DMS 273 treated with DMSO at 0.1 percent for 48 hours (cell line): ENCODE measurements at regions not wholly inside any gene's neighbourhood (a gene's known extent, or its start where the extent isn't known, plus 50 kb on each side); places are given as distances from the start of the nearest gene placed in this dataset.

Source experiments
- DNase-seq: peaks from one replicate; lab custom pipeline; 2025; lab: John Stamatoyannopoulos, UW

DNA sequence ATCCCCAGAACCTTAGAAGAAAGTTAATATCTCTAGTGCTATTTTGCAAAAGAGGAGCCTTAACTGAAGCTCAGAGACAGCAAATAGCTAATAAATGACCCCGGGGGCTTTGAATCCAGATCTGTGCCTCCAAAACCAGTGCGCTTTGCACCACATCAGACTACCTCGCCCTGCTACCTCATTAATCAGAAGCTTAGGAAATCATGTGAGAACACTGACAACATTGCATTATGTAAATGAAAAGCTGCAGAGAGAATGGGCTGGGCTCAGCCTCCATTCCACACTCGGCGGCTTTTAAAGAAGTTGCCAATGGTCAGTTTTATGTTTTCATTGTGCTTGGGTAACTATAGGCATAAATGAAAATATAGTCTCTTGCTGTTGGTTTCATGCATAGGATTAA is 54.0 kb upstream of the STMND1 start:
- DNase-seq = no peak

DNA sequence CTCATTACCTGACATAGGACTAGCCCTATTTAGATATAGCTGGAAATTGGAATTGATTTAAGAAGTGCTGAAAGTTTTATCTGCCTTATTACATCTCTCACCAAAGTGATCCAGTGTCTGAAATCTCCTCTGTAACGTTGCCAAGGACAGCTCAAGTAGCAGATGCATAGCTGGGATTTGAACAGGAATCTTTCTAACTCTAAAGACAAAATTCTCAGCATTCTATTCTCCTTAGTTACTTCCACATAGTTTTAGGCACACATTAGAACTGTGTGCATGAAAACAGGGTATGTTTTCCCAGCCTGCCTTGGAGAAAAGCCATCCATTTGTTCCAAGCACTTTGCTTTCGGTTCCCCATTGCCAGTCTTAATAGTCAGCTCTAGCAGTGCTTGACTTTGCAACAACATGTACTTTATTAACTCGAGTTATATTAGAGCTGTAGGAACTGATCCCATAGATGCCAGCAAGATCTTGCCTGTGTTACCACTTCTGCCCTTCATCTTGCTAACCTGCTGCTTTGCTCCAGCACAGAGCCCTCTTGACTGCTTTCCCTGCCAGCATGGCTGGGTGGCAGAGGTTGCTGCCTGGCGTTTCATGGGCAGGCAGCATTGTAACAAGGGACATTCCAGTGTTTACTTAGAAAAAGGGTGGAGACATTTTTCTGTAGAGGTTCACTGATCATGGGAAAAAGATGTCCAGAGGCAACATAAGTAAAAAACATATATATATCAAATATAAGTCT is 56.1 kb upstream of the STMND1 start:
- DNase-seq = no peak

DNA sequence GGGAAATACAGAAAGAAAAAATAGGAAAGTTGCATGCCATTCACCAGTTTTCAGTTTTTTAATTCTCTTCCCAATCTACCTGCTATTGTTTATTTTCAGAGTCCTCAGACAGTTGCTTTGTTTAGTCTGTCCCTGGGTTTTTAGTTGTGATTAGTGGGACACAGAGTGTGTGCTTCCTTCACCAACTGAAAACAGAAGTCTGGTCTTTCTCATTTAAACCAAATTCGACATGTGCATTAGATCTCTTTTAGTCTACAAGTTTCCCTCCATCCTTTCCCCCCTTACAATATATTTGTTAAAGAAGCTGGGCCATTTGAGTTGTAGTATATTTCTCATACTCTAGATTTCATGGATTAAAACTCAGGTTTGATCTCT is 58.7 kb upstream of the STMND1 start:
- DNase-seq = no peak

DNA sequence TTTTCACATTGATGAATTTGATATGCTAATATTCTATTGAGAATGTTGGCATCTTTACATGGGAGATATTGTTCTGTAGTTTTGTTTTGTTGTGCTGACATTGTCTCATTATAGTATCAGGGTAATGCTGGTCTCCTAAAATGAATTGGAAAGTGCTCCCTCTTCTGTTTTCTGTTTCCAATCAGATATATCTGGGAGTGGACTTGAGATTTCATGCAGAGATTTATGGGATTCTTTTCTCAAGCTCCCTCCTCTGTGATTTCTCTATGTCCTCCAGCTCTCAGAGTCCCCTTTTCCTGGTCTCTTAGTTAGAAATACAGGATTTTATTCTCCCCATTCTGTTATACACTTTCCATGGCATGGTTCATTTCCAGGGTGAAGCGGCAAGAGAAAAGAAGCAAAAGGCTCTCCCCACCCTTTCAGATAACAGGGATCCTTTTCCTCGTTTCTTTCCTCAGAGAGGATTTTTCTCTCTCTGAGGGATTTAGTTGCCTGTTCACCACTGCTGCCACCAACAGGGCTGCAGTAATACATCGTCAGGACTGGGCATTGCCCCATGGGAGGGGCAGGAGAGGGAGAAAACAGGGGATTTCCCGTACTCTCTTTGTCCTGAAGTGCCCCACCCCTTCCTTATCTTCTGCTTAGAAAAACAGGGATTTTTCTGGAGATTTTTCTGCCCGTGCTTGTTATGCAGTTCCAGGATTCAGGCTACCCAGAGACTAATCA is 59.3 kb upstream of the STMND1 start:
- no peak for DNase-seq

- no peak for DNase-seq
Observed at GRCh38 chr6:17039266-17039665, 62.6 kb upstream of the STMND1 start.

DNA sequence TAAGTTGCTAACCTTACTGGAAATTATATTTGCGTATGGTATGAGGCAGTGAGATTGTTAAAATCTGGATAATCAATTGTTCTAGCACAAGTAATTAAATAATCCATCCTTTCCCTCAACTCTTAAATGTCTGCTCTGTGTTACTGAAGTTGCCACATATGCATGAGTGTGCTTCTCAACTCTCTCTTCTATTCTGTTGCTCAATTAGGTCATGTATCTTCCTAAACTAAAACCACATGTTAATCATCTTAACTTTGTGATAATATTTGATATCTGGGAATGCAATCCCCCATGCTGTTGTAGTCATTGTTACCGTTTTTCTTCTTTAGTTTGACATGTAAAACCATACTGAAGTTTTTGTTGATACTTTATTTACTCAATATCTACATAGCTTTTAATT is 63.5 kb upstream of the STMND1 start:
- no peak for DNase-seq

- no peak for DNase-seq
Observed at GRCh38 chr6:17036065-17036393, 65.8 kb upstream of the STMND1 start.

DNA sequence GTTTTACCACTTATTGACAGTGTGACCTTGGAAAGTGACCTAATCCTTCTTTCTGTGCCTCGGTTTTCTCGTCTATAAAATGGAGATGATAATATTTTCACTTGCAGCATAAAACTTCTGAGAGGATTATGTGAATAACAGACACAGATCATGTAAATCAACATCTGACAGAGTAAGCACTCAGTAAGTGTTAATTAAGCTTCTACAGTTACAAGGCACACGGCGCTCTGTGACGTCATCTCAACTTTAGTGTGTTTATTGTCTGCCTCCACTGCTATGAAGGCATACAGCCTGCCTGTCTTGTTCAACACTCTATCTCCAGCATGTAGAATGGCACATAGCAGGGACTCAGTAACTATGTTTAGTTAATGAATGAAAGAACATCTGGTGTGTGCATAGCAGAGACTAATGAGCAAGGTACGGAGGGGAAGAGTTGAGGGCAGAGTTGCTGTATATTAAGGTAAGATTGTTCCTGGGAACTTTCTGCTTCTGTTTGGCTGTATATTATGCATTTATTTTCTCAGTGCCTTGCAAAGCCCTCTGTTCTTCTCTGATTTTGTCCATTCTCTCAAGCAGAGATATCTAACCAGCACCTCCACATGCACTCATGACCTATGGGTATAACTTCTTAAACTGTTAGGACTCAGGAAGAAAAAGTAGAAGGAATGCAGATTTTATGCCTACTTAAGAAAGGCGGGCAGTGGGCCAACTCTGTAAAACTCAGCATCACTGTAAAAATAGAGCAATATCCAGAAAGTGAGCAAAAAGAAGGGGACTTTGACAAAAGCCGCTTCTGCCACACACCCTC is 66.4 kb upstream of the STMND1 start:
- peak; percentile 26 for DNase-seq

DNA sequence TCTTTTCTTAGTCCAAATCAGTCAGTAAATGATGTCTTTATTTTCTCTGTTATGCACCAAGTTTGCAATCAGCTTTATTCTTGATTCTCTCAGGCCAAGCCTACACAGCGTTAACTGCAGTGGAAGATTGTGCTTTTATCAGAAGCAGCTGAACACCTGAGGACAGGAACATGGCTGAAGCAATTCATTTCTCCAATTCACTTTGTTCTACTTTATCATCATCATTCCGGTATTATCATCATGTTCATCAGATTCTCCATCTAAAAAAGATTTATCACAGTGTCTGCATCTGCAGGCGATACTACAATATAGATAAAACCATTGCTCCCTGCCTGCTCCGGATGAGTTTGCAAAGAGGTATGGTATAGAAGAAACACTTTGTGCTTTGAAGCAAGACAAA is 68.1 kb upstream of the STMND1 start:
- DNase-seq = no peak

GRCh38 chr6:17032988-17033634 is 68.7 kb upstream of the STMND1 start:
- DNase-seq = no peak

DNA sequence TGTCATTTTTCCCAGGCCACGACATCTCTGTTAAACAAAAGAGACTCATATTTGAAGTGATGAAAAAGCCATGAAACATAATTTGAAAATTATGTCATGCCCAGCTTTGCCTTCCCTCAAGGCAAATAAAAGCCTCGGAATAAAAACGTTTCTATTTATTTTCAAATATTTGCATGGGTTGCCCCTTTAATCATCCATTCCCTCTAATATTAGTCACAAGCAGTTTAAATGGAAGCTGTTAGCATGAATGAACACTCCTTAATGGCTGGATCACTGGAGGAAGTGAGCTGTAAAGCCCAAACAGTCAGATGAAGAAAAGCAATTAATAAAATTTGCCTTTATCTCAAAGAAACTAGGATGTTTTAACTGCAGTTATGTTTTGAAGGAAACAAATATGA is 69.3 kb upstream of the STMND1 start:
- no peak for DNase-seq

DNA sequence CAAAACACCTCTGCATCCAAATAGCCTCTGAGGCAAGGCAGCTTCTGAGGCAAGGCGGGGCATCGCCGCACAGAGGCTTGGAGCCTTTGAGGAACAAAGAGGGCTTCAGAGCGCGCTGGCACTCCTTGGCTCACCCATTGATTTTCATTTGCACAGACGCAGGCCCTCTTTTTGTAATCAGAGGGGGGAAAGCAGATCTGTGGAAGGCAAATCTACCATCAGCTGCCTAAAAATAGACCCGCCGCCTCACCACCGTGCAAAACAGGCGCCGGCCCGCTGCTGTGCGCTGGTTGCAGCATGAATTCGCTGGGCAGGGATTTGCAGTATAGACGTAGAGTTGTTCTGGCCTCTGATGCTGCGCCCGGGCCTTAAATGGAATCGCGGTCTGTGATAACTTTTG is 69.9 kb upstream of the STMND1 start:
- no peak for DNase-seq

GRCh38 chr6:17027441-17027840 is 74.4 kb upstream of the STMND1 start:
- no peak for DNase-seq

DNA sequence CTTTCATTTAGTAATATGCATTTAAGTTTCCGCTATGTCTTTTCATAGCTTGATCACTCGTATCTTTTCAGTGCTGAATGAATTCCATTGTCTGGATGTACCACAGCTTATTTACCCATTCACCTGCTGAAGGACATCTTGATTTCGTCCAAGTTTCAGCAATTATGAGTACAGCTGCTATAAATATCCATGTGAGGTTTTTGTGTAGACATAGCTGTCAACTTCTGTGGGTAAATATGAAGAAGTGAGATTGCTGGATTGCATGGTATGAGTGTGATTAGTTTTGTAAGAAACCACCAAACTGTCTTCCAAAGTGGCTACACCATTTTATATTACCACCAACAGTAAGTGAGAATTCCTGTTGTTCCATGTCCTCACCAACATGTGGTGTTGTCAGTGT is 79.2 kb upstream of the STMND1 start:
- no peak for DNase-seq

DNA sequence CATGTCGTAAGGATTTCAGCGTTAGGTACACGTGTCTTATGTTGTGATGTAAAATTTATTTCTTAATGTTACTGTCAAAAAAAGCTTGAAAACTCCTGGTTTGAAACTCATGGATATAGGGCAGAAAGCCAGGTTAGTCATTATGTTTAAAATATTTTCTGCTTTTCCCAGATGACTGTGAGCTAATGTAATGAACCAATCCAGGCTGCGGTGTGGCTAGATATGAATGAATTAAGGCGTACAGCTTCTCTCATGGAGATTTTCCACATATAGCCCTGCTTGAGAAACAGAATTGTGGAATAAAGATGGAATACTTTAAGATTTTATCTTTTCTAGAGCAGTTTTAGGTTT is 80.3 kb upstream of the STMND1 start:
- DNase-seq = no peak

DNA sequence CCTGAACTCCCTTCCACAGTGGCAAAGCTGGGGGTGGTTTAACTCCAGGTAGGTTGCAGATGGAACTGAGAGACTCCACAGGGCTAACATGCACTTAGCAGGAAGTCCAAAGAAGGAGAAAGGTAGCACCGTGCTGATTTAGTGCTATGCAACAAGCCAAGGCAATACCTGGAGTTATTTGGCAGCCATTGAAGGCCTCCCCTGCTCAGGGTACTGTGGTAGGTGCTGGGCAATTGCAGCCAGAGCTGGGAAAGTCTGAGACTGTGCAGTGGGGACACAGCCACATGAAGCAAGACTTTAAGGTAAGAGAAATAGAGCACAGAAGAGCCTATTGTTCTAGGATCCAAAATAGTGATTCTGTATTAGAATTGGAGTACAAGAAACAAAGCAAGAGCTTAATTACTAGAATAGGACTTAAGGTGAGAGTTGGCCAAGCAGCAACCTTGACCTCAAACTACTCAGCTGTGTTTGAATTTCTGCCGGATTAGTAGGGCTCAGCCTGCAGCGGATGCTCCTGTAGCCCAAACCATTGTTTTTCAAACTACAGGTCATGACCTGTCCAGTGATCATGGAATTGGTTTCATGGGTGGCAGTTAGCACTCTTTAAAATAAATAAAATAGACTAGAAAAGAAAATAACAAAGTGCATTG is 80.8 kb upstream of the STMND1 start:
- no peak for DNase-seq

- no peak for DNase-seq
Observed at GRCh38 chr6:17018425-17018824, 83.4 kb upstream of the STMND1 start.

DNA sequence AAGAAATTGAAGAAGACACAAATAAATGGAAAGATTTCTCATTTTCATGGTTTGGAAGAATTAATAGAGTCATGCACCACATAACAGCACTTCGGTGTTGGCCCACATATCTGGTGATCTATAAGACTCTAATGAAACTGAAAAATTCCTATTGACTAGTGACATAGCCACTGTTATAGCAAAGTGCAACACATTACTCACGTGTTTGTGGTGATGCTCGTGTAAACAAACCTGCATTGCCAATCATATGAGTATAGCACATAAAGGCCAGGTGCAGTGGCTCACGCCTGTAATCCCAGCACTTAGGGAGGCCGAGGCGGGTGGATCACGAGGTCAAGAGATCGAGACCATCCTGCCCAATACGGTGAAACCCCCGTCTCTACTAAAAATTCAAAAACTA is 84.4 kb upstream of the STMND1 start:
- no peak for DNase-seq

DNA sequence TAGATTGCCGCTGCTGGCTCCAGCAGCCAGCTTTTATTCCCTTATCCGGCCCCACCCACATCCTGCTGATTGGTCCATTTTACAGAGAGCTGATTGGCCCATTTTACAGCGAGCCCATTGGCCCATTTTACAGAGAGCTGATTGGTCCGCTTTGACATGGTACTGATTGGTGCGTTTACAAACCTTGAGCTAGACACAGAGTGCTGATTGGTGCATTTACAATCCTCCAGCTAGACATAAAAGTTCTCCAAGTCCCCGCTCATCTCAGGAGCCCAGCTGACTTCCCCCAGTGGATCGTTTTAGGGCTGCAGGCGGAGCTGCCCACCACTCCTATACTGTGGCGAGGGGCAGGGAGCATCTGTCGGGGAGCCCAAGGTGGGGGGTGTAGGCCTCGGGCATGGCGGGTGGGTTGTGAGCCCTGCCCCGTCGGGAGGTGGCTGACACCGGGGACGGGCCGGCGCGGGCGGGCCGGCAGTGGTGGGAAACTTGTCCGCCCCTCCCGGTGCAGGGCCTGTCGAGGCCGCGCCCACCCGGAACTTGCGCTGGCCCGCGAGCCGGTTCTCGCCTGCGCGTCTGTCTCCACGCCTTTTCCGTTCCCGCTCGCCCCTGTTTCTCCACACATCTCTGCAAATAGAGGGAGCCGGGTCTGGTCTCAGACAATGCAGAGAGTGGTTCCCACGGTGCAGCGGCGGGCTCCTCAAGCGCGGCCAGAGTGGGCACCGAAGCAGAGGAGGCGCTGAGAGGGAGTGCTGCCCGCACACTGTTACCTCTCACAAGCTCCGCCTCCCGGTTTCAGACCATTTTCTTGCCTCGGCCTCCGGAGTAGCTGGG is 86.1 kb upstream of the STMND1 start:
- no peak for DNase-seq

GRCh38 chr6:17015144-17015543 is 86.7 kb upstream of the STMND1 start:
- DNase-seq = no peak

- no peak for DNase-seq
Observed at GRCh38 chr6:17013701-17014100, 88.1 kb upstream of the STMND1 start.
